ENCODE measurements at regions not wholly inside any gene's neighbourhood (a gene's known extent, or its start where the extent isn't known, plus 50 kb on each side); places are given as distances from the start of the nearest gene placed in this dataset.

GRCh38 chr5:107265193-107265592 lies 405.5 kb downstream of the EFNA5 start:
- Histone ChIP-seq H4K8ac (ENCODE audit: low read depth in 2 of 2, low read length in 2 of 2) (no peak overlapping the region), H2BK120ac (ENCODE audit: low read depth, low read length) (no peak overlapping the region), H3K4me2 (ENCODE audit: low read depth, low read length) (no peak overlapping the region), H3K9me3 (ENCODE audit: control insufficient read depth, insufficient read depth, low read length) (no peaks in the 10 kb centered on the region; the same call in 1 of the 2 replicates), H4K5ac (ENCODE audit: low read depth, low read length) (no peak overlapping the region), H3K18ac (ENCODE audit: low read depth, low read length) (no peak overlapping the region), H3K4me3 (ENCODE audit: insufficient read depth, low read depth, low read length) (no peak overlapping the region), H2BK15ac (ENCODE audit: low read depth, low read length) (no peak overlapping the region), H3K14ac (replicated peaks; ENCODE audit: low read depth, low read length) (no peak overlapping the region), H2AK9ac (replicated peaks; ENCODE audit: low read depth, low read length, poor library complexity) (no peak overlapping the region), H3K27ac (ENCODE audit: insufficient read depth, low read length) (no peak overlapping the region), H2BK20ac (ENCODE audit: low read depth, low read length) (no peak overlapping the region), H3K4ac (ENCODE audit: low read depth, low read length) (no peak overlapping the region), H3K9ac (ENCODE audit: low read depth, low read length) (no peak overlapping the region), H3K36me3 (ENCODE audit: control insufficient read depth, insufficient read depth, low read length) (no peaks in the 10 kb centered on the region), H2AK5ac (ENCODE audit: low read depth, low read length) (no peak overlapping the region), H3K4me1 (ENCODE audit: control insufficient read depth, insufficient read depth, low read length) (no peaks in the 10 kb centered on the region), H4K20me1 (ENCODE audit: insufficient read depth, low read length) (no peaks in the 10 kb centered on the region), H3K23ac (ENCODE audit: low read depth, low read length) (no peak overlapping the region), H3K79me1 (ENCODE audit: low read depth in 1 of 2, low read length in 2 of 2) (no peaks in the 10 kb centered on the region), H4K91ac (ENCODE audit: insufficient read depth, low read depth, low read length) (no peak overlapping the region), H2BK5ac (ENCODE audit: low read depth, low read length, poor library complexity, severe bottlenecking) (no peak overlapping the region), H3K9me1 (ENCODE audit: insufficient read depth, low read length) (no peaks in the 10 kb centered on the region), H3K27me3 (ENCODE audit: control insufficient read depth, insufficient read depth, low read length) (no peaks in the 10 kb centered on the region), H3K56ac (ENCODE audit: extremely low read depth, insufficient read depth, low read length) (no peak overlapping the region), H2AFZ (replicated peaks; ENCODE audit: low read length, poor library complexity) (no peak overlapping the region)
- intact Hi-C loops (cut with micrococcal nuclease) = no loop called here
- DNase-seq (no peak), ATAC-seq (ENCODE audit: low read depth) (no peak)
- in situ Hi-C loops (cut with MboI; ENCODE audit: low sequenced_read_pairs) = no loop called here
- WGBS, 2 experiments (ENCODE audit: extremely low coverage in 2 of 2, insufficient read length in 1 of 2) = 36% methylated on average over 2 of the region's 2 CpGs; no CpG with 5 or more reads in 1 of the 2 experiments
- POLR2A ChIA-PET (ENCODE audit: unreplicated experiment) = no interaction called here
- BruUV-seq (replicated peaks) = no TSS peak
- CTCF ChIA-PET = no interaction called here
- no peak for TF ChIP-seq MAFK (IDR thresholded peaks at IDR 0.05; ENCODE audit: low read depth, low read length)
- no peak for TF ChIP-seq RFX5 (IDR thresholded peaks at IDR 0.05; ENCODE audit: low read depth, low read length)
- TF ChIP-seq, protein P1, sequence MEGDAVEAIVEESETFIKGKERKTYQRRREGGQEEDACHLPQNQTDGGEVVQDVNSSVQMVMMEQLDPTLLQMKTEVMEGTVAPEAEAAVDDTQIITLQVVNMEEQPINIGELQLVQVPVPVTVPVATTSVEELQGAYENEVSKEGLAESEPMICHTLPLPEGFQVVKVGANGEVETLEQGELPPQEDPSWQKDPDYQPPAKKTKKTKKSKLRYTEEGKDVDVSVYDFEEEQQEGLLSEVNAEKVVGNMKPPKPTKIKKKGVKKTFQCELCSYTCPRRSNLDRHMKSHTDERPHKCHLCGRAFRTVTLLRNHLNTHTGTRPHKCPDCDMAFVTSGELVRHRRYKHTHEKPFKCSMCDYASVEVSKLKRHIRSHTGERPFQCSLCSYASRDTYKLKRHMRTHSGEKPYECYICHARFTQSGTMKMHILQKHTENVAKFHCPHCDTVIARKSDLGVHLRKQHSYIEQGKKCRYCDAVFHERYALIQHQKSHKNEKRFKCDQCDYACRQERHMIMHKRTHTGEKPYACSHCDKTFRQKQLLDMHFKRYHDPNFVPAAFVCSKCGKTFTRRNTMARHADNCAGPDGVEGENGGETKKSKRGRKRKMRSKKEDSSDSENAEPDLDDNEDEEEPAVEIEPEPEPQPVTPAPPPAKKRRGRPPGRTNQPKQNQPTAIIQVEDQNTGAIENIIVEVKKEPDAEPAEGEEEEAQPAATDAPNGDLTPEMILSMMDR (conservative IDR thresholded peaks at IDR 0.05; ENCODE audit: low read depth, low read length) = no peak
- no peak for TF ChIP-seq FOS (IDR thresholded peaks at IDR 0.05; ENCODE audit: low read depth, low read length)
- TF ChIP-seq SMC3 (IDR thresholded peaks at IDR 0.05; ENCODE audit: low read depth, low read length) = no peak
- no peak for TF ChIP-seq BHLHE40 (IDR thresholded peaks at IDR 0.05; ENCODE audit: low read depth, low read length)
- no peak for TF ChIP-seq USF2 (IDR thresholded peaks at IDR 0.05; ENCODE audit: low read depth, low read length)
- no peak for TF ChIP-seq RCOR1 (IDR thresholded peaks at IDR 0.05; ENCODE audit: insufficient replicate concordance, low read length)
- TF ChIP-seq CEBPB (IDR thresholded peaks at IDR 0.05; ENCODE audit: low read depth, low read length) = no peak
- TF ChIP-seq MAZ (IDR thresholded peaks at IDR 0.05; ENCODE audit: borderline replicate concordance, low read depth, low read length) = no peak
- no peak for TF ChIP-seq NFE2L2 (IDR thresholded peaks at IDR 0.05; ENCODE audit: low read depth, low read length)
- TF ChIP-seq RAD21 (IDR thresholded peaks at IDR 0.05; ENCODE audit: low read length) = no peak
- no peak for TF ChIP-seq CHD1 (IDR thresholded peaks at IDR 0.05; ENCODE audit: low read depth, low read length)
- no peak for TF ChIP-seq MXI1 (IDR thresholded peaks at IDR 0.05; ENCODE audit: borderline replicate concordance, low read depth, low read length)
- no peak for TF ChIP-seq POLR2A (IDR thresholded peaks at IDR 0.05; ENCODE audit: low read depth, low read length)
- dilution Hi-C loops (cut with HindIII; ENCODE audit: low sequenced_read_pairs, unreplicated experiment) = no loop called here

Data from IMR-90 (cell line).